DOHH2 (cell line): ENCODE measurements at regions not wholly inside any gene's neighbourhood (a gene's known extent, or its start where the extent isn't known, plus 50 kb on each side); places are given as distances from the start of the nearest gene placed in this dataset.

ENCODE experiments used
- EZH2phosphoT487 ChIP-seq: fragments of 200-600 bp; sonication (generic); IDR thresholded peaks from 2 replicates; pipeline ENCODE4 v1.6.1; 2017; ENCODE audit warnings: borderline replicate concordance, mild to moderate bottlenecking, antibody characterized with exemption, low read length, moderate library complexity, mixed read lengths
- TF ChIP-seq, protein P1 (sequence below): fragments of 200-600 bp; sonication (generic); IDR thresholded peaks from one replicate; pipeline ENCODE4 v1.5.1; 2014; ENCODE audit warnings: antibody characterized with exemption, mild to moderate bottlenecking, low read depth, low read length; ENCODE audit not compliant: poor library complexity, severe bottlenecking

DNA sequence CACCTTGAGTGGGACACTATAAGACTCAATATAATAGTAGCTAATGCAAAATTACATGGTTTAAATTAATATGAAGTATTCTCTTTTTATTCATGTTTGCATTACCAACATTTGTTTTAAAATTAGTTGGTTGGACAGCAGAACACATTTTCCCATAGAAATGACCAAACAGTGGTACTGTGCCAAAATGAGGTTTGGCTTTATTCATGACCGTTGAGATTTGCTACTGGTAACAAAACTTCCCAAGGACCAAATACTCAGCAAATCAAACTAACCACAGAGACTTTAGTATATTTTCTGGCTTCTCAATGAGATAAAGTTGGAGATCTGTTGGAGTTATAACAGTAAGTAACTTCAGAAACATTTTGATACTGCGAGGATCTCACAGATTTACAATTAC, 637.8 kb upstream of the MEF2C start:
- TF ChIP-seq, protein P1, sequence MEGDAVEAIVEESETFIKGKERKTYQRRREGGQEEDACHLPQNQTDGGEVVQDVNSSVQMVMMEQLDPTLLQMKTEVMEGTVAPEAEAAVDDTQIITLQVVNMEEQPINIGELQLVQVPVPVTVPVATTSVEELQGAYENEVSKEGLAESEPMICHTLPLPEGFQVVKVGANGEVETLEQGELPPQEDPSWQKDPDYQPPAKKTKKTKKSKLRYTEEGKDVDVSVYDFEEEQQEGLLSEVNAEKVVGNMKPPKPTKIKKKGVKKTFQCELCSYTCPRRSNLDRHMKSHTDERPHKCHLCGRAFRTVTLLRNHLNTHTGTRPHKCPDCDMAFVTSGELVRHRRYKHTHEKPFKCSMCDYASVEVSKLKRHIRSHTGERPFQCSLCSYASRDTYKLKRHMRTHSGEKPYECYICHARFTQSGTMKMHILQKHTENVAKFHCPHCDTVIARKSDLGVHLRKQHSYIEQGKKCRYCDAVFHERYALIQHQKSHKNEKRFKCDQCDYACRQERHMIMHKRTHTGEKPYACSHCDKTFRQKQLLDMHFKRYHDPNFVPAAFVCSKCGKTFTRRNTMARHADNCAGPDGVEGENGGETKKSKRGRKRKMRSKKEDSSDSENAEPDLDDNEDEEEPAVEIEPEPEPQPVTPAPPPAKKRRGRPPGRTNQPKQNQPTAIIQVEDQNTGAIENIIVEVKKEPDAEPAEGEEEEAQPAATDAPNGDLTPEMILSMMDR = no peak
- no peak for TF ChIP-seq EZH2phosphoT487
